ENCODE measurements at regions not wholly inside any gene's neighbourhood (a gene's known extent, or its start where the extent isn't known, plus 50 kb on each side); places are given as distances from the start of the nearest gene placed in this dataset.

- ChIA-PET POLR2A (no interaction called here), CTCF (no interaction called here)
- H3K27me3 ChIP-seq (ENCODE audit: control insufficient read depth, insufficient read depth, low read length): no peaks in the 10 kb centered on the region
- TF ChIP-seq, protein P1, sequence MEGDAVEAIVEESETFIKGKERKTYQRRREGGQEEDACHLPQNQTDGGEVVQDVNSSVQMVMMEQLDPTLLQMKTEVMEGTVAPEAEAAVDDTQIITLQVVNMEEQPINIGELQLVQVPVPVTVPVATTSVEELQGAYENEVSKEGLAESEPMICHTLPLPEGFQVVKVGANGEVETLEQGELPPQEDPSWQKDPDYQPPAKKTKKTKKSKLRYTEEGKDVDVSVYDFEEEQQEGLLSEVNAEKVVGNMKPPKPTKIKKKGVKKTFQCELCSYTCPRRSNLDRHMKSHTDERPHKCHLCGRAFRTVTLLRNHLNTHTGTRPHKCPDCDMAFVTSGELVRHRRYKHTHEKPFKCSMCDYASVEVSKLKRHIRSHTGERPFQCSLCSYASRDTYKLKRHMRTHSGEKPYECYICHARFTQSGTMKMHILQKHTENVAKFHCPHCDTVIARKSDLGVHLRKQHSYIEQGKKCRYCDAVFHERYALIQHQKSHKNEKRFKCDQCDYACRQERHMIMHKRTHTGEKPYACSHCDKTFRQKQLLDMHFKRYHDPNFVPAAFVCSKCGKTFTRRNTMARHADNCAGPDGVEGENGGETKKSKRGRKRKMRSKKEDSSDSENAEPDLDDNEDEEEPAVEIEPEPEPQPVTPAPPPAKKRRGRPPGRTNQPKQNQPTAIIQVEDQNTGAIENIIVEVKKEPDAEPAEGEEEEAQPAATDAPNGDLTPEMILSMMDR (IDR thresholded peaks at IDR 0.05; ENCODE audit: low read depth, low read length): no peak
- no peak overlapping the region for H3K27ac ChIP-seq (ENCODE audit: low read depth, low read length)
- no peak overlapping the region for H3K4me3 ChIP-seq (ENCODE audit: low read depth, low read length)
- no peak for DNase-seq (ENCODE audit: low read depth, low spot score)
- H3K9me3 ChIP-seq (ENCODE audit: control insufficient read depth, insufficient read depth, low read length): no peaks in the 10 kb centered on the region; the same call in 1 of the 2 replicates
Measured at GRCh38 chr9:87431837-87432236, 65.8 kb upstream of the DAPK1 start.

GRCh38 chr9:87433853-87434252, 63.8 kb upstream of the DAPK1 start:
- H3K9me3 ChIP-seq (ENCODE audit: control insufficient read depth, insufficient read depth, low read length): no peaks in the 10 kb centered on the region
- POLR2A ChIA-PET: no interaction called here
- H3K27ac ChIP-seq (ENCODE audit: low read depth, low read length): no peak overlapping the region
- CTCF ChIA-PET: no interaction called here
- H3K27me3 ChIP-seq (ENCODE audit: control insufficient read depth, insufficient read depth, low read length): no peaks in the 10 kb centered on the region
- H3K4me3 ChIP-seq (ENCODE audit: low read depth, low read length): no peak overlapping the region
- DNase-seq (ENCODE audit: low read depth, low spot score): no peak
- TF ChIP-seq, protein P1 (IDR thresholded peaks at IDR 0.05; ENCODE audit: low read depth, low read length): no peak

DNA sequence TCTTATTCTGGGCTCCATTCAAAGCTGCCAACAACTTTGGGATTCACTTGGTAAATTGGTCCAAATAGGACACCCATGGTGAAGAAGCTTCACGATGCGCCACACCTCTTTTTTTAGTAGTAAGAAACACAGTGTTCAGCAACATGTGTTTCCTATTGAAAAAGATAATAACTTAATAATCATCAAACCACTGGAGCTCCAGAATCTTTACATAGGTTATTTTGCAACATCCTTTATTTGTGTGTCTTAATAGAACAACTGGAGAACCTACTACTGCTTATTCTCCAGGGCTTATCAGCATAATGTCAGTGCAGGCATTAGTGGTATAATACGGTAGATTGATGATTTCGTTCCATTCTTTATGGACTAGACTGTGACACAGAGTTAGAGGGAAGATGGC, 63.3 kb upstream of the DAPK1 start:
- no peak overlapping the region for H3K27ac ChIP-seq (ENCODE audit: low read depth, low read length)
- TF ChIP-seq, protein P1 (IDR thresholded peaks at IDR 0.05; ENCODE audit: low read depth, low read length): no peak
- peaks cover 2% of the 10 kb centered on the region; the same call in 1 of the 2 replicates for H3K9me3 ChIP-seq (ENCODE audit: control insufficient read depth, insufficient read depth, low read length)
- no peak overlapping the region for H3K4me3 ChIP-seq (ENCODE audit: low read depth, low read length)
- POLR2A ChIA-PET: no interaction called here
- no peak for DNase-seq (ENCODE audit: low read depth, low spot score)
- CTCF ChIA-PET: no interaction called here
- no peaks in the 10 kb centered on the region for H3K27me3 ChIP-seq (ENCODE audit: control insufficient read depth, insufficient read depth, low read length)

DNA sequence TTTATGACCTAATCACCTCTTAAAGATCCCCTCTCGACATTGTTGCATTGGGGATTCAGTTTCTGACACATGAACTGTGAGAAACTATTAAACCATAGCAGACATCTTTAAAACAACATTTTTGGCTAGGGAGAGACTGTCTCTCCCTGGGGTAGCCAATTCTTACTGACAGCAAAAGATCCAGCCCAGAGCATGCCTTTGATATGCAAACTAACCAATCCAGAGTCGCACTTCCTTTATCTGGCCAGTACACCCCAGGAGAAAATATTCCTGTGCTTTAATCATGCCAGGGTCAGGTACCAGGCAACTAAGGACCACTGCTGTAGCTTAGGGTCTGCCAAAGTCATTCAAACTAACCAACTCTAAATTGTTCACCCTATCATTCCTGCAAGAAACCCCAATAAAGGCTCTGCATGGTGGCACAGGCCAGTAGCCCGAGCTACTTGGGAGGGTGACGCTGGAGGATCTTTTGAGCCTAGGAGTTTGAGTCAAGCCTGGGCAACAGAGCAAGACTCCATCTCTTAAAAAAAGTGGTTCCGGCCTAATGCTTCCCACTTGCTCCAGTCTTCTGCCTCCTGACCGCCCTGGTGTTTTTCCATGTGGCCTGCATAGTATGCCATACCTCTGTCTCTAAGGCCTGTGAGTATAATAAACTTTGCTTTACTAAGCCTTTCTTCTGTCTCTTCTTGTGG, 62.3 kb upstream of the DAPK1 start:
- TF ChIP-seq, protein P1 (IDR thresholded peaks at IDR 0.05; ENCODE audit: low read depth, low read length): no peak
- CTCF ChIA-PET: no interaction called here
- H3K4me3 ChIP-seq (ENCODE audit: low read depth, low read length): no peak overlapping the region
- no peak for DNase-seq (ENCODE audit: low read depth, low spot score)
- peaks cover 2% of the 10 kb centered on the region for H3K9me3 ChIP-seq (ENCODE audit: control insufficient read depth, insufficient read depth, low read length)
- POLR2A ChIA-PET: no interaction called here
- no peaks in the 10 kb centered on the region for H3K27me3 ChIP-seq (ENCODE audit: control insufficient read depth, insufficient read depth, low read length)
- no peak overlapping the region for H3K27ac ChIP-seq (ENCODE audit: low read depth, low read length)

DNA sequence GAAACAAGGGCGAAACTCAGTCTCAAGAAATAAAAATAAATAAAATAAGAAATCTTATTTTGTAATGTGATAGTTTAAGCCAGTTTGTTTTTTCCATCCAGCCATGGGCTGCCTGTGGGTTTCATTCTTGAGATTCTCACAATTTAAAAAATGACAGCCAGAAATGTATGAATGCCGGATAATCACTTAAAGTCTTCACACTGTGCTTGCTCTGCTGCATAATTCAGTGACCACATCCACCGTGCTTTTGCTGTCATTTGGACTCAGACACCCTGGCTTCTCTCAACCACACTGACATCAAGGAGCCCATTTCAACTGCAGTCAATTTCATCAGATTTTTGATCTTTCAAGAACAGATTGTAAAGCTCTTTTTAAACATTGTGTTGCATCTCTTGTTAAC, 61.0 kb upstream of the DAPK1 start:
- Histone ChIP-seq H3K27me3 (ENCODE audit: control insufficient read depth, insufficient read depth, low read length) (no peaks in the 10 kb centered on the region), H3K4me3 (ENCODE audit: low read depth, low read length) (no peak overlapping the region), H3K27ac (ENCODE audit: low read depth, low read length) (no peak overlapping the region), H3K9me3 (ENCODE audit: control insufficient read depth, insufficient read depth, low read length) (peaks cover 2% of the 10 kb centered on the region)
- CTCF ChIA-PET: interaction anchor here (0.5 kb wide), 1 partner anchor 28 kb away, joined by 4 read pairs; no protein-coding TSS in a partner anchor
- POLR2A ChIA-PET: no interaction called here
- no peak for DNase-seq (ENCODE audit: low read depth, low spot score)
- TF ChIP-seq, protein P1 (IDR thresholded peaks at IDR 0.05; ENCODE audit: low read depth, low read length): no peak
